Skeletal muscle tissue (tissue), 3 donors: ENCODE measurements at regions not wholly inside any gene's neighbourhood (a gene's known extent, or its start where the extent isn't known, plus 50 kb on each side); places are given as distances from the start of the nearest gene placed in this dataset.

ENCODE experiments used
- H3K27ac ChIP-seq: one replicate; pipeline ENCODE4 v1.7.0; 2013; ENCODE audit warnings: mild to moderate bottlenecking, low read depth, low read length, inconsistent platforms
- H3K27me3 ChIP-seq, 3 donors: one replicate each; pipeline ENCODE4 v1.7.0; 2013; ENCODE audit warnings: low read length in 3 of 3; ENCODE audit not compliant: control insufficient read depth in 3 of 3, insufficient read depth in 3 of 3
- H3K36me3 ChIP-seq, 3 donors: one replicate each; pipeline ENCODE4 v1.7.0; 2013; ENCODE audit warnings: low read length in 3 of 3; ENCODE audit not compliant: control insufficient read depth in 3 of 3, insufficient read depth in 3 of 3
- H3K4me1 ChIP-seq, 3 donors: one replicate each; pipeline ENCODE4 v1.7.0; 2013; ENCODE audit warnings: low read length in 3 of 3, mild to moderate bottlenecking in 3 of 3; ENCODE audit not compliant: control insufficient read depth in 3 of 3, insufficient read depth in 3 of 3
- H3K4me3 ChIP-seq, 3 donors: one replicate each; pipeline ENCODE4 v1.7.0; 2013; ENCODE audit warnings: low read length in 3 of 3
- H3K9ac ChIP-seq, 3 donors: one replicate each; pipeline ENCODE4 v1.7.0; 2013; ENCODE audit warnings: low read length in 3 of 3, mild to moderate bottlenecking in 3 of 3, moderate library complexity in 2 of 3, low read depth in 1 of 3
- H3K9me3 ChIP-seq, 3 donors: one replicate each; pipeline ENCODE4 v1.7.0; 2013; ENCODE audit warnings: low read length in 3 of 3; ENCODE audit not compliant: control insufficient read depth in 3 of 3
- donor health status: Osteomylitis.

DNA sequence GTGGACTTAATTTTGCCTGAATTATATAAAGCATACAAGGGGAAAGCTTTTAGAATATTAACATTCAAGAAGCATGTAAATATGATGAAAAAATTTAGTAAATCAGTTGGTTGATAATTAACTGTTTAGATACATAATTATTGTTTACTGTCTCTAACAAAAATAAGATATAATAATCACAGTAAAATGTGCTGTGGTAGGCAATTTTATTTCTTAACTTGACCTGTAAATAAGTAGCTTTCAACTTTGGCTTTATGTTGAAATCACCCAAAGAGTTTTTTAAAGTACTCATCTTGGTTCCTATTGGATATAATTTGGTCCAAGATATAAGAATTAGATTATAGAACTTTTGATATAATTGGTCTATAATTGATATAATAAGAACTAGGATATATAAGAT is 1374.5 kb downstream of the NSUN3 start:
- Histone ChIP-seq H3K27ac (no peak overlapping the region), H3K9ac (no peak overlapping the region), H3K9me3 (no peaks in the 10 kb centered on the region), H3K27me3 (no peaks in the 10 kb centered on the region), H3K4me3 (no peak overlapping the region), H3K4me1 (no peaks in the 10 kb centered on the region), H3K36me3 (no peaks in the 10 kb centered on the region)

DNA sequence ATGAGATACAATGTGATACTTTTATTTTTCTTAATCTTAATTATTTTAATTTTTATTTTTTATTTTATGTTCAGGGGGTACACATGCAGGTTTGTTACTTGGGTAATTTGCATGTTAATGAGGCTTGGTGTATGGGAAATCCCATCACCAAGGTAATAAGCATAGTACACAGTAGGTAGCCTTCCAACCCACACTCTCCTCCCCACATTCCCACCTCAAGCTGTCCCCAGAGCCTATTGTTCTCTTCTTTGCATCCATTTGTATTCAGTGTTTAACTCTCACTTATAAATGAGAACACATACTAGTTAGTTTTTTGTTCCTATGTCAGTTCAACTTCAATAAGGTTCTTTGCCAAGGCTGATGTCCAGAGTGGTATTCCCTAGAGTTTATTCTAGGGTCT is 1375.4 kb downstream of the NSUN3 start:
- no peaks in the 10 kb centered on the region for H3K9me3 ChIP-seq
- H3K4me3 ChIP-seq = no peak overlapping the region
- H3K27ac ChIP-seq = no peak overlapping the region
- no peak overlapping the region for H3K9ac ChIP-seq
- H3K4me1 ChIP-seq = no peaks in the 10 kb centered on the region
- no peaks in the 10 kb centered on the region for H3K36me3 ChIP-seq
- no peaks in the 10 kb centered on the region for H3K27me3 ChIP-seq

DNA sequence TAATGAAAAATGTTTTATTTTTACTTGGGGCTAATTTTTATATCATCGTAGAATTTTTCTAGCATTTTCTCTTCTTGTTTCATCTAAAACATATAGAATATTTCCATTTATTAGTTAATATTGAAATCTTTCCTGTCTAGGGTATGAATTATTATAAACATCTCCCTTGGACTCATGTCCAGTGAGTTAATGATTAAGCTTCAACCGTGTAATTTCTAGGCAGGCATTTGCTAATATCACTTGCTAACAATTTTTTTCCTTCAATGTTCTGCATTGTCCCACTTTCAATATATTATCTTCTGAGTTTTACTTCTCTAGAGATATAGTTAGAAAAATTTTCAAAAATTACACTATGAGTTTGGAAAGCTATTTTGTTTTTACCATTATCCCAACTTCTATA is 1371.6 kb upstream of the EPHA6 start:
- Histone ChIP-seq H3K27me3 (no peaks in the 10 kb centered on the region), H3K9ac (no peak overlapping the region), H3K9me3 (no peaks in the 10 kb centered on the region), H3K27ac (no peak overlapping the region), H3K36me3 (no peaks in the 10 kb centered on the region), H3K4me1 (no peaks in the 10 kb centered on the region), H3K4me3 (no peak overlapping the region)

DNA sequence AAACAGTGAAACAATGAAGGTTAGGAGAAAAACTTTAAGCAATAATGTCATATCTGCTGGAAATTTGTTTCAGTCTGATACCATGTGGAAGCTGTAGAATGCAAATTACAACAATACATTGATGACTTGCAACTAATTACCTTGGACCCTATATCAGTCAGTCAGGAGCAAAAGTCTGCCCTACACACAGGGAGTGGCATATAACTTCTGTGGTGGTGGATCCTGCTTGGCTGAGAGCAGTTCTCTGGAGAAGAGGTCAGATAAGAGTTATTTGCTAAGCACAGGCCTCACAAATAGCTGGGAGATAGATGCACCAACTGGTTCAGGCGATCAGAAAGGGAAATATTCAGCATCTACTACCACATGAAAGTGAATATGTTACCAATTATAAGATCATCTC is 1364.6 kb upstream of the EPHA6 start:
- H3K4me1 ChIP-seq = no peaks in the 10 kb centered on the region
- no peak overlapping the region for H3K4me3 ChIP-seq
- no peaks in the 10 kb centered on the region for H3K27me3 ChIP-seq
- H3K9me3 ChIP-seq = no peaks in the 10 kb centered on the region
- no peaks in the 10 kb centered on the region for H3K36me3 ChIP-seq
- H3K9ac ChIP-seq = no peak overlapping the region
- no peak overlapping the region for H3K27ac ChIP-seq

DNA sequence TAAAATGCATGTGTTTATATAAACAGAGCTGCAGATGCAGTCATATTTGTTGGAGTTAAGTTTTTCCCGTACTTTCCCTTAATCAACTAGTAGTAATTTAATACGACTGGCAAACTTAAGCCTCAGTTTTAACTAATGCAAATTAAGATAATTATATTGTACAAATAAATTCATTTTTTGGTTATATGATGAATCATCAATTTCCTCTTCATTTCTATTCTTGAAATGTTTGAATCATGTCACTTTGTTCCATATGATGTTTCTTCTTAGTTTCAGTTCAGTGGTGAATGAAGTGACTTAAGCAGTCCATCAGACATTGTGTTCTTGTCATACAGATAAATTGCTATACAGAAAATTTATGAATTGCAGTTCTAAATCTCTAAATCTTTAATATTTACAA is 1361.2 kb upstream of the EPHA6 start:
- H3K9ac ChIP-seq = no peak overlapping the region
- H3K9me3 ChIP-seq = no peaks in the 10 kb centered on the region
- H3K4me3 ChIP-seq = no peak overlapping the region
- H3K27me3 ChIP-seq = no peaks in the 10 kb centered on the region
- no peak overlapping the region for H3K27ac ChIP-seq
- no peaks in the 10 kb centered on the region for H3K4me1 ChIP-seq
- H3K36me3 ChIP-seq = no peaks in the 10 kb centered on the region

DNA sequence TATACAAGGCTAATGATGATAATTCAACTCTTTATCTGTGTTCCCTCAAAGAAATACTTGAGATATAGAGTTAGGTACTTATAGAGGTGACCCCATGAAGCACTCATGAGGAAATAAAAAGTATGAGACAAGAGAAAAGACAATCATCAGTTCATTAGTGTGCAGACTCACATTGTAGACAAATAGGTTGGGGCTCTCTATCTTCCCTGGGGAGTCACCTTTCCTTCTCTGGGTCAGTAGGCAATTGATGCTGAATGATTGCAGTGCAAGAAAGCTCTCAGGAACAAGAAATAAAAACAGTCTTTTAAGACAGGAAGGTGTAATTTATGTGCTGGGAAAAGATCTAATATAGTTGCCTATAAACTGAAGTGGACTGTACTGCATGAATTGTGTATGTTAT is 1357.6 kb upstream of the EPHA6 start:
- Histone ChIP-seq H3K36me3 (no peaks in the 10 kb centered on the region), H3K4me3 (no peak overlapping the region), H3K27me3 (no peaks in the 10 kb centered on the region), H3K27ac (no peak overlapping the region), H3K4me1 (no peaks in the 10 kb centered on the region), H3K9me3 (no peaks in the 10 kb centered on the region), H3K9ac (no peak overlapping the region)

DNA sequence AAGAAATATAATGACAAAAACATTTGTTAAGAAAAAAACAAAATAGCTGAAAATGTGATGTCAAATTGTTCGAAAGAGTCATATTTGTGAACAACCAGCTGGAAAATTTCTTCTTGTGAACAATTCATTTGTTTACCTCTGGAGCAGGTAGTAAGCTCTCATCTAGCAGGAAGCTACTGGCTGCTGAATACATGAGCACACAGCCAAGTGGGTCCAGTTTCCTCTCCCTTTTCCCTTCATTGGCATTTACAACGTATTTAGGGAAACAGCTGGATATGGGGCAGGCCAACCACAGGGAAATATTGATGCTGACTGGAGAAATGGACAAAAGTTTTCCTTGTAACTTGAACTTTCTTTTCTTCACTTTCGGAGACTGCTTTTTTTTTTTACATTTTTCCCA is 1354.7 kb upstream of the EPHA6 start:
- no peaks in the 10 kb centered on the region for H3K9me3 ChIP-seq
- H3K27me3 ChIP-seq = no peaks in the 10 kb centered on the region
- H3K9ac ChIP-seq = no peak overlapping the region
- H3K36me3 ChIP-seq = no peaks in the 10 kb centered on the region
- no peaks in the 10 kb centered on the region for H3K4me1 ChIP-seq
- no peak overlapping the region for H3K4me3 ChIP-seq
- H3K27ac ChIP-seq = no peak overlapping the region

DNA sequence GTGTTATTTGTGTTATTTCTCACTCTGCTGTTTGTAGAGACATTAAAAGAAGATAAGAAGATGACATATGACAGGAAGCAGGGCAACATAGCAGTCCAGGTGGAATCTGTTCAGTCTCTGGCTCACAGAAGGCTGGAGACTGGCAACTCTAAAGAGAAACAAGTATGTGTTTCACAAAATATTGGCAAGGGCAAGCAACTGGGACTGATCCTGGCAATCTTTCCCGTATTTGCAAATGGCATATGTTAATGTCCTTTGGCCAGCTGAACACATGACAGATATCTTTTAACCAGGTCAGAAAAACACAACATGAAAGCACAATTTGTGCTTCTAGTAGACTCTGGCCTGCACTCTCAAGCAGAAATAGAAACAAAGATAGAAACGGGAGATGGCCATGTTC is 1354.1 kb upstream of the EPHA6 start:
- Histone ChIP-seq H3K36me3 (no peaks in the 10 kb centered on the region), H3K9me3 (no peaks in the 10 kb centered on the region), H3K27me3 (no peaks in the 10 kb centered on the region), H3K4me1 (no peaks in the 10 kb centered on the region), H3K27ac (no peak overlapping the region), H3K4me3 (no peak overlapping the region), H3K9ac (no peak overlapping the region)

DNA sequence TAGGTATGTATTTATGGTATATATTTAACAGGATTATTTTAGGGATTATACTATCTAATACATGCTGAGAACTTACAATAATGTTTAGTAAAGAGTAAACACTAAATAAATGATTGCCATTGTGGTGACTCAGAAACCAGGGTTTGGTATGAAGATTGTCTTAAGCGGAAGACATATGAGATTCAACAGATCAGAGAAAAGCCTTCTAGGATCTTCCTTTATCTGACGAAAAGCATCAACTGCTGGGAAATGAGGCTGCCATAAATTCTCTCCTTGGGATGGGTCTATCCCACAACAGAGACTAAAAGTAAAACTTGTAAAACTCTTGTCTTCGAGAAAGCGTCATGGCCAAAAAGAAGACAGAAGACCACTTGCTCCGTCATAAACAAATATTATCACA is 1352.2 kb upstream of the EPHA6 start:
- no peak overlapping the region for H3K9ac ChIP-seq
- no peaks in the 10 kb centered on the region for H3K4me1 ChIP-seq
- no peaks in the 10 kb centered on the region for H3K9me3 ChIP-seq
- no peaks in the 10 kb centered on the region for H3K27me3 ChIP-seq
- no peak overlapping the region for H3K4me3 ChIP-seq
- no peaks in the 10 kb centered on the region for H3K36me3 ChIP-seq
- H3K27ac ChIP-seq = no peak overlapping the region

DNA sequence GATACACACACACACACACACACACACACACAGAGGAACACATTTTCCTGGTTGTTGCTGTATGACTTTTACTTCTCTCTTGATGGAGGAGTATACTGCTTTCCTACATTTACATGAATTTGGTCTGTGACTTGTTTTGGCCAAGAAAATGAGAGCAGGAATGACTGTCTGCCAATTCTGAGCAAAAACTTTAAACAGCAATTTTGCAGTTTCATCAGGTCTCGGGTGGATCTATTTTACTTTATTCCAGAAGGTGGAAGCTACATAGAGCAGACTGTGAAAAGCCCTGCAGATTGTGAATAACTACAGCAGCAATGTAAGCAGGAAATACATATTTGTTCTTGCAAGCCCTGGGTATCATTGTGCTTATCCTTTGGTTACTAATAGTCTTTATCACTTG is 1350.0 kb upstream of the EPHA6 start:
- Histone ChIP-seq H3K36me3 (no peaks in the 10 kb centered on the region), H3K4me3 (no peak overlapping the region), H3K27ac (no peak overlapping the region), H3K27me3 (no peaks in the 10 kb centered on the region), H3K9me3 (no peaks in the 10 kb centered on the region), H3K4me1 (no peaks in the 10 kb centered on the region), H3K9ac (no peak overlapping the region)

DNA sequence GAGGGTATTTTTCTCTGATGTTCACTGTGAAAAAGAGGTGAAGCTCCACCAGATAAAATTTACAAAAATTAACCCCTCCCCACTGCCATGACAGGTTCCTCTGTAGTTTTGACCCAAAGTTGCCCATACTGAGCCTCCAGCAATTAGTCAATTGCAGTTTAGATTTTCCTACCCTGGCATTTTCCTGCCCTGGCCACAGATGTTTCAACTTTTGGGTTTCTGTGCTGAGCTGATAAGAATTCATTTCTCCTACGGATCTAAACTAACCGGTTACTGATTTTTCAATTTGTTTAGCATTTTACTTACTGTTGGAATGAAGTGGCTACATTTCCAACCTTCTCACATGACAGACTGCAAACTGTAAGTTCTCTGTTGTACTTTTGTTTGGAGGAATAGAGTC is 1346.1 kb upstream of the EPHA6 start:
- no peaks in the 10 kb centered on the region for H3K27me3 ChIP-seq
- no peaks in the 10 kb centered on the region for H3K4me1 ChIP-seq
- no peaks in the 10 kb centered on the region for H3K36me3 ChIP-seq
- H3K9ac ChIP-seq = no peak overlapping the region
- no peak overlapping the region for H3K4me3 ChIP-seq
- H3K9me3 ChIP-seq = no peaks in the 10 kb centered on the region
- H3K27ac ChIP-seq = no peak overlapping the region
